B cell (primary cell): ENCODE measurements at regions not wholly inside any gene's neighbourhood (a gene's known extent, or its start where the extent isn't known, plus 50 kb on each side); places are given as distances from the start of the nearest gene placed in this dataset.

Experiments used
- ATAC-seq: fragments of 200-7000 bp; cut with Tn5 transposase; one replicate; pipeline ENCODE4 v1.10.0; 2021; ENCODE audit warnings: low read depth, mild to moderate bottlenecking, moderate number of reproducible peaks, moderate library complexity
- CTCF ChIA-PET: fragments of 350-600 bp; sonication (Branson Sonifier 250); formaldehyde crosslinking; loops from one replicate; lab custom pipeline; 2021; ENCODE audit warnings: antibody characterized with exemption, inconsistent platforms; lab: Charles Lee
- POLR2A ChIA-PET: fragments of 350-600 bp; sonication (Branson Sonifier 250); formaldehyde crosslinking; loops from one replicate; lab custom pipeline; 2021; ENCODE audit warnings: antibody characterized with exemption; lab: Charles Lee
- DNase-seq: peaks from one replicate; pipeline ENCODE4 v3.0.0; 2013
- H2AFZ ChIP-seq: 2 replicates; pipeline ENCODE4 v1.6.1; 2012; ENCODE audit warnings: mild to moderate bottlenecking, low read depth, low read length; ENCODE audit not compliant: insufficient read depth, poor library complexity, severe bottlenecking
- H3K27ac ChIP-seq, 2 donors: 1 replicate in 1 of 2; 2 replicates in 1 of 2; pipeline ENCODE4 v1.5.1; 2012 to 2013; ENCODE audit warnings: low read length in 2 of 2, mild to moderate bottlenecking in 2 of 2, moderate library complexity in 1 of 2
- H3K27me3 ChIP-seq, 4 experiments: fragments of 200-600 bp in 1 of 4; sonication (generic) in 1 of 4; replicated peaks in 1 of 4; 1 replicate in 2 of 4; 2 replicates in 2 of 4; pipeline versions ENCODE4 v1.6.1 to v1.7.0; 2013 to 2016; ENCODE audit warnings: low read length in 3 of 4, mild to moderate bottlenecking in 2 of 4, mixed read lengths in 1 of 4, moderate library complexity in 1 of 4; ENCODE audit not compliant: insufficient read depth in 4 of 4, control insufficient read depth in 3 of 4; ENCODE audit errors: control extremely low read depth in 1 of 4
- H3K36me3 ChIP-seq, 2 experiments: replicated peaks in 1 of 2; 1 replicate in 1 of 2; 2 replicates in 1 of 2; pipeline versions ENCODE4 v1.6.1 to v1.7.1; 2013; ENCODE audit warnings: low read length in 1 of 2; ENCODE audit not compliant: insufficient read depth in 2 of 2, control insufficient read depth in 1 of 2; ENCODE audit errors: control extremely low read depth in 1 of 2, extremely low read depth in 1 of 2
- H3K4me1 ChIP-seq, 2 donors: fragments of 200-600 bp in 1 of 2; sonication (generic) in 1 of 2; 1 replicate in 1 of 2; 2 replicates in 1 of 2; pipeline versions ENCODE4 v1.5.1 to v1.6.1; 2013 to 2017; ENCODE audit warnings: low read length in 2 of 2; ENCODE audit not compliant: control insufficient read depth in 2 of 2, insufficient read depth in 2 of 2
- H3K4me2 ChIP-seq: replicated peaks from 2 replicates; pipeline ENCODE3; 2012; ENCODE audit warnings: mild to moderate bottlenecking, low read depth, low read length; ENCODE audit not compliant: poor library complexity, severe bottlenecking
- H3K4me3 ChIP-seq, 5 experiments: fragments of 200-600 bp in 1 of 5; sonication (generic) in 1 of 5; 1 replicate in 3 of 5; 2 replicates in 2 of 5; pipeline versions ENCODE4 v1.5.1 to v1.7.0; 2011 to 2016; ENCODE audit warnings: low read length in 4 of 5, mild to moderate bottlenecking in 4 of 5, low read depth in 2 of 5, control low read depth in 1 of 5, moderate library complexity in 1 of 5; ENCODE audit not compliant: insufficient read depth in 1 of 5; ENCODE audit errors: control extremely low read depth in 1 of 5, extremely low read depth in 1 of 5
- H3K79me2 ChIP-seq: fragments of 200-600 bp; sonication (generic); one replicate; pipeline ENCODE4 v1.6.0; 2016; ENCODE audit warnings: low read length; ENCODE audit not compliant: control insufficient read depth, insufficient read depth
- H3K9ac ChIP-seq: fragments of 200-600 bp; sonication (generic); 2 replicates; pipeline ENCODE4 v1.6.1; 2017; ENCODE audit warnings: mild to moderate bottlenecking, low read length, moderate library complexity
- H3K9me3 ChIP-seq, 3 donors: one replicate each; pipeline versions ENCODE4 v1.6.1 to v1.7.1; 2013; ENCODE audit warnings: low read length in 2 of 3; ENCODE audit not compliant: control insufficient read depth in 2 of 3, insufficient read depth in 1 of 3; ENCODE audit errors: control extremely low read depth in 1 of 3
- H4K20me1 ChIP-seq: 2 replicates; pipeline ENCODE4 v1.6.0; 2012; ENCODE audit warnings: mild to moderate bottlenecking, low read length; ENCODE audit not compliant: insufficient read depth, control insufficient read depth, poor library complexity, severe bottlenecking
- H3K27ac Mint-ChIP-seq: one replicate; pipeline ENCODE4 v1.8.0; 2021; ENCODE audit warnings: mixed read lengths
- H3K27me3 Mint-ChIP-seq: one replicate; pipeline ENCODE4 v1.8.0; 2021; ENCODE audit warnings: mixed read lengths
- H3K4me1 Mint-ChIP-seq: one replicate; pipeline ENCODE4 v1.8.0; 2021; ENCODE audit warnings: mixed read lengths
- H3K4me3 Mint-ChIP-seq: one replicate; pipeline ENCODE4 v1.8.0; 2021; ENCODE audit warnings: mixed read lengths
- H3K9me3 Mint-ChIP-seq: one replicate; pipeline ENCODE4 v1.8.0; 2022; ENCODE audit warnings: mixed read lengths; ENCODE audit not compliant: insufficient read depth
- CTCF ChIP-seq: fragments of 200-600 bp; IDR thresholded peaks from one replicate; pipeline ENCODE4 v1.8.0; 2022; ENCODE audit warnings: antibody characterized with exemption, mild to moderate bottlenecking
- EZH2 ChIP-seq: IDR thresholded peaks from 2 replicates; pipeline ENCODE4 v1.6.1; 2012; ENCODE audit warnings: borderline replicate concordance, low read depth, mild to moderate bottlenecking, moderate library complexity, low read length; ENCODE audit not compliant: insufficient read depth, poor library complexity, severe bottlenecking
- WGBS: methylation state at CpG from one replicate; pipeline ENCODE4 v1.1.5; 2013; ENCODE audit warnings: missing lambda C conversion rate; ENCODE audit not compliant: insufficient coverage; 5-methylcytosine and 5-hydroxymethylcytosine counted together
- intact Hi-C: fragments of 100-400 bp; cut with micrococcal nuclease; formaldehyde crosslinking; loops from one replicate; pipeline ENCODE4 v1.10.0; 2022

- H3K27ac Mint-ChIP-seq: no peak overlapping the region
Measured at GRCh38 chr1:82371844-82372498, 571.2 kb downstream of the ADGRL2 start.

GRCh38 chr1:82367456-82367855 is 566.7 kb downstream of the ADGRL2 start:
- Histone ChIP-seq H3K79me2 (no peaks in the 10 kb centered on the region), H3K4me2 (no peak overlapping the region), H3K27me3 (no peaks in the 10 kb centered on the region), H3K27ac (no peak overlapping the region), H3K9me3 (peaks cover 0 to 2% (median 0%) of the 10 kb centered on the region in 3 donors), H3K4me1 (no peaks in the 10 kb centered on the region), H2AFZ (no peak overlapping the region), H3K9ac (no peak overlapping the region), H4K20me1 (no peaks in the 10 kb centered on the region), H3K36me3 (no peaks in the 10 kb centered on the region), H3K4me3 (no peak overlapping the region)
- no peaks in the 10 kb centered on the region for H3K4me1 Mint-ChIP-seq
- TF ChIP-seq CTCF (no peak), EZH2 (no peak)
- H3K27me3 Mint-ChIP-seq: no peaks in the 10 kb centered on the region
- WGBS: 93% methylated on average over 1 of the region's 2 CpGs
- H3K4me3 Mint-ChIP-seq: no peak overlapping the region
- H3K27ac Mint-ChIP-seq: no peak overlapping the region
- ATAC-seq (no peak), DNase-seq (no peak)
- ChIA-PET CTCF (no interaction called here), POLR2A (no interaction called here)
- intact Hi-C loops: no loop called here
- no peaks in the 10 kb centered on the region for H3K9me3 Mint-ChIP-seq

More at GRCh38 chr1:82371844-82372498, 571.2 kb downstream of the ADGRL2 start:
- POLR2A ChIA-PET: no interaction called here
- DNase-seq (no peak), ATAC-seq (no peak)
- Histone ChIP-seq H3K4me1 (no peaks in the 10 kb centered on the region), H3K4me3 (no peak overlapping the region), H3K27ac (no peak overlapping the region), H2AFZ (no peak overlapping the region), H3K9ac (no peak overlapping the region), H3K27me3 (no peaks in the 10 kb centered on the region), H3K4me2 (no peak overlapping the region), H3K36me3 (no peaks in the 10 kb centered on the region), H3K9me3 (no peaks in the 10 kb centered on the region), H3K79me2 (no peaks in the 10 kb centered on the region), H4K20me1 (no peaks in the 10 kb centered on the region)
- WGBS: 40% methylated on average over 2 of the region's 3 CpGs
- CTCF ChIA-PET: no interaction called here
- TF ChIP-seq EZH2 (no peak), CTCF (no peak)
- Mint-ChIP-seq H3K9me3 (no peaks in the 10 kb centered on the region), H3K4me1 (peaks cover 2% of the 10 kb centered on the region), H3K27me3 (no peaks in the 10 kb centered on the region), H3K4me3 (no peak overlapping the region)
- intact Hi-C loops: no loop called here
